Left cardiac atrium (tissue), 4 donors: ENCODE measurements at regions not wholly inside any gene's neighbourhood (a gene's known extent, or its start where the extent isn't known, plus 50 kb on each side); places are given as distances from the start of the nearest gene placed in this dataset.
"Not testable (repeated sequence)": the region's sequence is repeated elsewhere in the genome, so short reads cannot be mapped to it uniquely, and the experiment has no call there.

ENCODE experiments used
- ATAC-seq, 2 donors: fragments of 200-7000 bp; cut with Tn5 transposase; one replicate each; pipeline ENCODE4 v1.9.1; 2020; ENCODE audit warnings: mild to moderate bottlenecking in 2 of 2, moderate library complexity in 2 of 2
- DNase-seq: peaks from one replicate; pipeline ENCODE4 v3.0.0-alpha.2; 2020
- intact Hi-C, 2 donors: fragments of 100-400 bp; cut with DNase I; formaldehyde crosslinking; loops; one replicate each; pipeline versions ENCODE4 v1.14.1 to v1.15.1; 2022 to 2023
- donor health status: DM: no; HTN: yes; CAD: no.
- donor health status: DM: no; HTN: yes; CAD: no; lungs with severe emphysema.
- donor health status: DM: yes; HTN: yes; CAD: no.
- donor health status: Dilated cardiomyopathy.

DNA sequence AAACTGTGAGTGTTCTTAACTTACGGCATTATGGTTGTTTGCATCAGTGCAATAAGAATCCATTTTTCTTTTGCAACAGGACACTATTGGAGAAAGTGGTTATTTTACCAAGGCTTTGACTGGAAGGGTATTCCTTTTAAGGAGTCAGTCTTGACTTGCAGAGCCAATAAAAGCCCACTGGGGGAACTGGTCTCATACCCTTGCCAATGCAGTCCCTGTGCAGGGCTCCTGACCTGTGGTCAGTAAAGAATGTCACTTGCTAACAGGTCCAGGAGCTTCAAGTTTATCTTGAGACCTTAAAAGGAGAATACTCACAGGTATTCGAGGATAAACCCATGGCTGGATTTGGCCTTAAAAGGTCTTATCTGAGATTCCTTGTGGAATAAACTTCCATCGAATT, 227.8 kb upstream of the GBE1 start:
- intact Hi-C loops: no loop called here
- ATAC-seq (no peak), DNase-seq (no peak)

DNA sequence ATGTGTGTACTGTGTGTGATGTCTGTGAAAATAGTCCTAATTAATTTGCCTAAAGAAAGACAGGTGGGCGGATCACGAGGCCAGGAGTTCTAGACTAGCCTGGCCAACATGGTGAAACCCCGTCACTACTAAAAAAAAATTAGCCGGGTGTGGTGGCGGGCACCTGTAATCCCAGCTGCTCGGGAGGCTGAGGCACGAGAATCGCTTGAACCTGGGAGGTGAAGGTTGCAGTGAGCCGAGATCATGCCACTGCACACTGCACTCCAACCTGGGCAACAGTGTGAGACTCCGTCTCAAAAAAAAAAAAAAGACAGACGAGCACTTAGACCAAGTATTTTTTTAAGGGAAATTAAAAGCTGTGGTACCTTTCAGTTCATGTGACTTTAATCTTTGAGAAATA, 226.0 kb upstream of the GBE1 start:
- DNase-seq, intact Hi-C loops, ATAC-seq: not testable (repeated sequence)

DNA sequence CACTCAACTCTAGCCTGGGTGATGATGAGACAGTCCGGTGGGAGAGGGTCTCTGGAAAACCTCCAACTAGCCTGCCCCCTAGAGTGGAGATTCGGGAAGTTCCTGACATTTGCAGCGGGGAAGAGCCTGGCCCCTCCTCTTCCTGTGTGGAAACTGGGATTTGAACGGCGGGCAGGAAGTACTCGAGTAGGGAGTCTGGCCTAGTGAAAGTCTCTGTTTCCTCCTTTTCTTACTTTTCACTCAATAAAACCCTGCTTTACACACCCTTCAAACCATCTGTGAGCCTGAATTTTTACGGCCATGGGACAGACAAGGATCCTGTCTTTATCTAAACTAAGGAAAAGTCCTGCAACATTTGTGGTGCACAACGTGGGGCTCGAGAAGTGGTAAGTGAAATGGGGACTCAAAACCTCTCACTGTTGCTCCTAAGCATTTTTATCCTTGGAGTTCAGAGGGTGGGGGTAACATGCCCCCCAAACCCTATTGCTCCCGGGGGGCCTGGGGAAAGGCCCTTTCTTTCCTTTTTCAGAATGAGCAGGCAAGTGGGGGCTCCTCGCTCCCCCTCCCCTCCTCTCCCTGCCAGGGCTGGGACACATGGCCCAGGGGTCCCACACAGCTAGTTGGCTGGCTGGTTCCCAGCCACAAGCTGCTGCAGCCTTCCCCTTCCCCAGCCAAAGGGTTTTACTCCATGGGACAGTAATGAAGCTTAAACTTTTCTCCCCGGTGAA, 224.7 kb upstream of the GBE1 start:
- no peak for DNase-seq
- intact Hi-C loops: no loop called here
- no peak for ATAC-seq

DNA sequence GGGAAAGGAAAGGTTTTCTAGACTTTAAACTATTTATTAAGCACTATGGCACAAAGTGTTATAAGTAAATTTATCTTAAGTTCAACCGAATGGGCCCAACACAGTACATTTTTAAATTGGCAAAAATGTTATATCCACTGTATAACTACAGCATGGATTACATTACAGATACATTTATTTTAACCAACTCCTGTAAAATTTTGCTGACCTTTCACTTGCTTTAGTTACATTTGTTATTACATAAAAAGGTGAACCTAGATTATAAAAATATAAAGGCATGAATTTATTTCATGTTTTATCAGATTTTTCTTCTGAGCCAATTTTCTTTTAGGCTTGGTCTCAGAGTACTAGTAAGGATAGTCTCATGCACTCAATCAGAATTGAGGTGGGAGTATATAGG, 221.9 kb upstream of the GBE1 start:
- ATAC-seq (no peak), DNase-seq (no peak)
- intact Hi-C loops: no loop called here

DNA sequence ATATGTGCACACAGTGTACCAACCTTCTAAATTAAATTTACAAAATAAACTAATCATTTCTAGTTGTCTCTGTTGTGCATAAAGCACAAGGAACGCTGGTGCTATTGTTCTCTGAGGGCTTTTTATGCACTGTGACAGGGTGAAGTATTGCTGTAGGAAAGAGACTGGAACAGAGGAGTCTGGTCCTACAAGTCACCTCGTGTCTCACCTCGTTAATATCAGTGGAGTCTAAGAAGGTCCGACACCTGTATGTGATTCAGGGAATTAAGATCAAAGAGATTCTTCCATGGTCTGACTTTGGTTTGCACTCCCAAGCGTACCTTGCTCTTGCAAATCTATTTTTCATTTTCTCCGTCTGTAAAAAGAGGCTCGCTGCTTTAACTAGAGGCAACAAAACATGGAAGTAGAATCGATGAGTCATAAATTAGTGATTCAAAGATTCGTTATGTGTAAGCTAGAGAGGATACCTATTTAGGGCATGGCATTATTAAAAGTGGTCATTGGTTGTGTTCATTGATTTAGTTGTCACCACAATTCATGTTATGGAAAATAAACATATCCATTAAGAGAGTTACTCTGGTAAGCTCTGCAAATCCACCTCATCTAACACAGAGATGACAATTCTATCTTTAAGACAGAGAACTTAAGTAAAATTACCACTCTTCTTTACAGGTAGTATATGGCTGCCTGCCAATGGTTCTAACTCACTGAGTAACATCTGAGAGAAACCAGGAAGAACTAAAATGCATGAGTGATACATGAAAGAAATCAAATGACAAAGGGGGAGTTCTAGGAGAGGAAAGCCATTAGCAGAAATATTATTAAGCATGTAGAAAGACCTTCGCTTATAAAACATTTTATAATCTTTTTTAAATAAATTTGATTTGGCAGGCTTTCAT, 219.4 kb upstream of the GBE1 start:
- no peak for ATAC-seq

DNA sequence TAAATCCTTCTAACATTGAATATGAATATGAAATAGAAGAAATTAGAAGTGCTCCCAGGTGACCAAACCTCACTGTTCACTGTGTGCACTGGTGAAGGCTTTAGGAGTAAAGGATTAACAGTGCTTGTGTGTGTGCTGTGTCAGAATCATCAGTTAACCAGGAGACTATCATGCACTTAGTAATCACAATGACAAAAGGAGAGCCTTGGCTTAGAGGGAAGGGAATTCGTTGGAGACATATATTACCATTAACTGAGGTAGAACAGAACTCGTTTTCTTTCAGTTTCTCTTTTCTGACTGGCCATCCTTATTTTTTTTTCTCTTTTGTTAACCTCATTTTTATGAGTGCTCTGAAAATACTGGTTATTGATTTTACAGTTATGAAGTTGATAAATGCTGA, 213.3 kb upstream of the GBE1 start:
- intact Hi-C loops: no loop called here
- no peak for ATAC-seq

More for the DNA sequence above, 219.4 kb upstream of the GBE1 start:
- intact Hi-C loops: no loop called here
- DNase-seq: no peak

DNA sequence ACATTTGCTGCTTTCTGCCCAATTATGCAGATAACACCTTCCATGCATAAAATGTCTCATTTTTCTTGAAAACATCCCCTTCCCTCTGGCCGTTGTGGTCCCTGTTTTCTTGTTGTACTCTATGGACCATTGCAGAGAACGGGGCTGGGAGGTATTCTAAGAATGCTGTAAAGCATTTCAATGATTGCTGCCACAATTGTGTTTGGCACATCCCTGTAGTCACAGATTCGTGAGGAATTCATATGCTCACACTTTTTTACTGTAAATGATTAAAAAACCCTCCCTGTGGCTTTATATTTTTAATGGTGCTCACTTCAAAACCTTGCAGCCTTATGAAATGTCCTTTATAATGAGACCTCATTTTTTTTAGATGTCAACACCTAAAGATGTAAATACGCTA, 207.2 kb upstream of the GBE1 start:
- DNase-seq (no peak), ATAC-seq (no peak)
- intact Hi-C loops: no loop called here

More for the DNA sequence above, 213.3 kb upstream of the GBE1 start:
- DNase-seq: no peak

DNA sequence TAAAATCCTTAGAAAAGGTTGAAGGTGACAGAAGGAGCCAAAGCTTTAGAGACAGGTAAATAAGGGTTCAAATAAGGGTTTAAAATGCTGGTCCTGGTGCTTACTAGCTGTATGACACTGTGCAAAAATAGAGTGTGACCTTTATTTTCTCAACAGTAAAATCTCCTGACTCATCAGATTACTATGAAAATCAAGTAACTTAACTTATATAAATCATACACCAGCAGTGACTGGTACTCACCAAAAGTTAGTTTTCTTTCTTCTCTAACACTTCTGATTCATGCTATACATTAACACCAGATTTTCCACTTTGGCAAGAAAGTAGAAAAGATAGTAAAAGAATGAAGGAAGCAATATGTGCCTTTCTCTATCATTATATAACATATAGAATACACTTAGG, 205.9 kb upstream of the GBE1 start:
- intact Hi-C loops: no loop called here
- DNase-seq: no peak
- ATAC-seq: no peak

DNA sequence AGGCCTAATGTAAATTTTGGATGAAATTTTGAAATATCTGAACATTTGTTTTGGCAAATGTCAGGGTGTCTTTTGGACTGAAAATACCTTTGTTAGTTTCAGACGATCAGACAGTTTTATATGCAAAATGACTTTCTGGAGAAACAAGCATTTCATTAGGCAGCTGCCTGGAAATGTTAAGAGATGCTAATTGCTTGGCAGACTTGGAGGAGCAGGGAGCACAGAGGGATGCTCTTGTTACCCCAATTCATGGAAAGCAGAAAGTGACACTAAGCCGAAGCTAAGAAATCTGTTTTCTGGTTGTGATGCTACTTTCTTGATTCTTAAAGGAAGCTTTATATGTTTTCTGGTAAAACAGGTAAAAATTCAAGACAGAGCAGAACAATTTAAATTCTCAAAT, 204.3 kb upstream of the GBE1 start:
- intact Hi-C loops: no loop called here
- DNase-seq (no peak), ATAC-seq (no peak)

DNA sequence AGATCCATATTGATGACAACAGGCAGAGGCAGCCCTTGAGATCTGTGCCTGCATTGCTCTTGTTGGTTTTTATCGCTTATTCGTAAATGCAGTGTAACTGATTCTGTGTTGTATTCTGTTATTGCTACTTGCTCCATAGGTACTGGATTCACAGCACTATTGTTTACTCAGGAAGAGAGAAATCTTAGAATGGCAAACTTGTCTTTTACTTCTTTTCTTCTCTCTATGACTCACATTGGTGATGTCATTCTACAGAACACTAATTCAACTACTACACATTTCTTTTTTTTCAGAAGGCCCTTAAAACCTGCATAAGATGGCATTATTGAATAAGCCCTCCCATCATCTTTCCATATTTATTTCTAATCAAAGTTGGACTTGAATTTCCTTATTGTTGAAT, 201.0 kb upstream of the GBE1 start:
- ATAC-seq: no peak
- intact Hi-C loops: no loop called here
- DNase-seq: no peak

DNA sequence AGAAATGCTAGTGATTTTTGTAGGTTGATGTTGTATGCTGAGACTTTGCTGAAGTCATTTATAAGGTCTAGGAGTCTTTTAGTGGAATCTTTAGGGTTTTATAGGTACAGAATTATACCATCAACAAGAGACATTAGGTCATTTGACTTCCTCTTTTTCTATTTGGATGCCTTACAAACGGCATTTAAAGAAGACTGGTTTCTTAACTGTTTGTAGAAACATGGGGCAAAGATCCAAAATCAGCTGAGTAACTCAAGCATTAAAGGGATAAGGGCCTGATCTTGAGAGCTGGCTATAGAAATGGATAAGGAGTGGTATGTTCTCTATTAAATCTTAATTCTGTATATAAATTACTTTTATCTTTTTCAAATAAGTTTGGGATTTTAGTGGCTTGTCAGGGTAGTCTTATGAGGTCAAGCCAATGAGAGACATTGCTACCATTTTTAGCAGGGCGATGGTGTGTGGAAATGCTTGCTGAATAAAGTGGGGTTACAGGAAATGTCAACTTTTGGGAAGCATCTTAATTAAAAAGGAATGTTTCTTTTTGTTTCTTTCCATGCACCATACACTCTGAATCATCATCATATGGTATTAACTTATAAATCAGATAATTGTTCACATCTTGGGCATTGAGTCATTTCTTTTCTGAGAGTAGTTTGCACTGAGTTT, 197.7 kb upstream of the GBE1 start:
- intact Hi-C loops: no loop called here
- DNase-seq (no peak), ATAC-seq (no peak)

DNA sequence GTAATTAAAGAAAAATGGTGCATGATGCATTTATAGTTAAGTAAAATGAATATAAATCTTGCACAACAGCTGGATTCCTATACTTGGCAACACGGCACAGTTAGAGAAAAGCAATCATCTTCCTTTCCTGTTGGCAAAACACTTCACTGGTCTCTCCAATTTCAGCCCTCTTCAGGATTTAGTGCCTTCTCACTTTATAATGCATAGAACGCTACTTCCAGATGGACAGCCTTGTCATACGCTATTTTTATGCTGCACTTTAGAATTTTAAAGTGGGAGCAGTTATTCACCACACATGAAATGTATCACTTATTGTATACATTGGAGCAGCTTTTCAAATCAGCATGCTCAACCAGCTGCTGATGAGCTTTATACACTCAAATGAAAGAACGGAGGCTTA, 194.4 kb upstream of the GBE1 start:
- DNase-seq (no peak), ATAC-seq (no peak)
- intact Hi-C loops: no loop called here

DNA sequence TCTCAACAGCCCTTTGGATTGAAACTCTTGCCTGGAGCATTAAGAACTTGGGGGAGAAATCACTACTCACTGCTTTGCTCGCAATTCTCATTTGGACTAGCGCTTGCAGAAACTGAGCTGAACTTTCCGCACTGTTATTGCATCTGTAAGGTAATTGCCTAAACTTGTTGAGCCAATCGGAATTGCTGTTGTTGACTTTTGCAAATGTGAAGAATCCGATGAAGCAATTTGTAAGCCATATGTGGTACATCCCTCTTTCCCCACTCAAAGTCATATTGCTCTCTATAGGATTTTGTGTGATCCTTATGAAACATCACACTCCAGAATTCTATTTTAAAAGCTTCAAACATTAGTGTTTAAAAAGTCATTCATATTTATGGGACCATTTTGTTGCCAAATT, 191.7 kb upstream of the GBE1 start:
- ATAC-seq: no peak

DNA sequence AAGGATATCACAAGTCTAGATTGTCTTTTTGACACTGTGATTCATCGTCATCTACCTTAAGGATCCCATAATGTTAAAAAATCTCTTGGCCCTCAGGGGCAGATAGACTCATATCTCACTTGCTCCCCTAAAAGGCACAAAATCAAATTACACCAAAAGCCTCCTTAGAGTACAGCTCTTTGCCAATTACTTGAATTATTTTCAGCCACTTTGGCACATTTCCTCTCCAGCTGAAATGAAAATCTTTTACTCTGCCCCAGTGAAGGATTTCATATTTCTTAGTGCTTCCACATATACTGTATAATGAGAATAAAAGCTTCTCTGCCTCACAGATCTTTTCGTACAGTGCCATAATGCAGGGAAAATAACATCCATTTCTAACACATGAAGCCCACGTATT, 190.7 kb upstream of the GBE1 start:
- ATAC-seq (no peak), DNase-seq (no peak)
- intact Hi-C loops: no loop called here

More for the DNA sequence above, 191.7 kb upstream of the GBE1 start:
- no peak for DNase-seq
- intact Hi-C loops: no loop called here

DNA sequence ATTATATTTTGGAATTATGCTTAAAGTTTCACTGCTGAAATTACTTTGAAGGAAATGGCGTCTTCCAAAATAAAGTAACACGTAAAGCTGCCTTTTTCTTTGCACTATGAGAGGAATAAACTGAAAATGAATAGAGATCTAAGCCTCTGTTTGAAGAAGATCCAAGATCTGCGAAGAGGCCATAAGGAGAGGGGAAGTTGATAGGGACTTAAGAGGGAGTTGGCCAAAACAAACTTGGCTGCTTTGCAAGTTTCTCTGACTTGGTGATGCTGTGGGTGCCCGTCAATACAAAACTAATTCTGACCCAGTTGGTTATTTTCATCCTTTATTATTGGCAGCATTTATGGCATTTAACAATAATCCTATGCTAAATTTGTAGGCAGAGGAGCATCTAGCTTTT, 190.2 kb upstream of the GBE1 start:
- ATAC-seq (no peak), DNase-seq (no peak)
- intact Hi-C loops: no loop called here

DNA sequence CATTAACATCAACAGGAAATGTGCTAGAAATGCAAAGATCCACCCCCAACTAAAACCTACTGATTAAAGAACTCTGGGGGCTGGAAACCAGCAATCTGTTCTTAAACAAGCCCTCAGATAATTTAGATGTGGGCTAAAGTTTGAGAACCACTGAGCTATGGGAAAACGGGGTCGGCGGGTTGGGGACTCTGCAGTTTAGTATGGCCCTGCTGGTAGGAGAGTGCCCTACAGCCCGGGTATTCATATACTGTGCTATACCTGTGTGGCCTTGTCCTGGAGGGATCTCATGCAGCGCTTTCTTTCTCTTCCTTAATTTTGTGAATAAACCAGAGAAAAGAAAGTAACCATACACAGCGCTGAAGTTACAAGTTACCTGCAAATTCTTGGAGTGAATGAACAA, 189.7 kb upstream of the GBE1 start:
- ATAC-seq (no peak), DNase-seq (no peak)
- intact Hi-C loops: no loop called here

DNA sequence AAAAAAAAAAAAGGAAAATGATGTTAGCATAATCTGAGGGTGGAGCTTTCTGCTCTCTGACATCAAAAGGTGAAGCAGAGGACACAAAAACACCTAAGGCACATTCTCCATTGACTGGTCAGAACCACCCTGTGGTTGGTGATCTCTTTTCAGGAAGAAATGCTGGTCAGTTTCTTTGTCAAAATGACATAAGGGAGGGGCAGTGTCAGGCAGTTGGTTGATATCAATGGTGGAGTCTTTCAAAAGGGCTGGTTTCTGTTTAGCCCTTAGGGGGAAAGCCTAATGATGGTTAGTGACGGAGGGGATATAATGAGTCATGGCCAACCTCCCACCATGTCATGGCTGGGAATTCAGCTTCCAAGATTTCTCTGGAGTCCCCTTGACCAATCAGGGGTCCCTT, 185.9 kb upstream of the GBE1 start:
- ATAC-seq (no peak), DNase-seq (no peak)
- intact Hi-C loops: no loop called here

DNA sequence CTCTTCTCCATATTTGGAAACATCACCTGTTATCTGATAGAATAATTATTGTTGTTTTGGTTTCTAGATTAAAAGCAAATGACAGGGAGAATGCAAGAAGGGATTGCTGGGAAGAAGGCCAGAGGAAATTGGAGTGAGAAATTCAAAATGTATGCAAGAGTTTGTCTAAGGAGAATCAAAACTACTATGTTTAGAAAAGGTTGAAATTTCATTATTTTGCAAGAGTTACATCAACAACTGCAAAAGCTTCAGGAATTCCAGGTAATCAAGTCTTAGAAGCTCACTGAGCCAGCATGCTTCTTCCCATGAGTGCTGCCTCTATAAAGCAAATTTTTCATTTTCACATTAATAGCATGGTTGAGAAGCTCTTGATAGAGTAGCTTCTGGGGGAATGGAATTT, 177.2 kb upstream of the GBE1 start:
- intact Hi-C loops: no loop called here
- no peak for ATAC-seq
- no peak for DNase-seq

DNA sequence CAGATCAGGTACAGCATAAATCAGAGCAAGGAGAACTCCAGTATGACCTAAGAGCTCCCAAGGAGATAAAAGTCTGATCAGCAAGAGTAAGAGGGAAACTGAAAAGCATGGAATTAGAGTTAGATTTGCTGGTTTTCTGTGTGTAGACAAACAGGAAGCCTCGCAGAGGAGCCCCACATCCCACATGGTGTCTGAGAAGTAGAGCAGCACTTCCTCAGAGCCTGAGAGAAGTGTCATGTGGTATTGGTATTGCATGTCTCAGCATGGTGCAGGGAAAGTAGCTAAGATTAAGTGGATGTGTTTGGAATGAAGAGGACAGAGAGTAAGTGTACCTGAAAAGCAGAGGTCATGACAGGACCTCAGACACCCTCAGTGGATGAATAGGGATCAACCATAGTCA, 175.4 kb upstream of the GBE1 start:
- intact Hi-C loops: no loop called here
- ATAC-seq (no peak), DNase-seq (no peak)

DNA sequence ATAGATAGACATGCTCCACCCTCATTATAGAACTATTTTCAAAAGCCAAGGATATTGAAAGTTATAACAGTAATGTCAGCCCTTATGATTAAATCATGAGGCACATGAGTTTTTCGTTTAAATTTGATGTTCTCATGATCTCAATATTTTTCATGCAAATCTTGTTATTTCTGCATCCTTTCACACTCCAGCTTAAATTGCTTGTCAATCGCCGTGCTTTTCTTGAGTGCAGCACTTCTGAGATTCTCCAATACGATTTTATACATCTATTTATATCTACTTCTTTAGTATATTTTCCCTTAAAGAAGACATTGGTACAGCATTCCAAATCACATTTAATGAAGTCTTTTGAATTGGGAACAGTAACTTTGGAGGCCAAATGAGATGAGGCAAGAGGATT, 171.2 kb upstream of the GBE1 start:
- intact Hi-C loops: no loop called here
- no peak for ATAC-seq
- DNase-seq: no peak
